ENCODE measurements at regions not wholly inside any gene's neighbourhood (a gene's known extent, or its start where the extent isn't known, plus 50 kb on each side); places are given as distances from the start of the nearest gene placed in this dataset.

- no peak for TF ChIP-seq CTCF (conservative IDR thresholded peaks at IDR 0.05; ENCODE audit: low read depth, low read length)
- no peak for TF ChIP-seq MXI1 (IDR thresholded peaks at IDR 0.05; ENCODE audit: borderline replicate concordance, low read depth, low read length)
- no peak for TF ChIP-seq MAZ (IDR thresholded peaks at IDR 0.05; ENCODE audit: borderline replicate concordance, low read depth, low read length)
- TF ChIP-seq POLR2A (IDR thresholded peaks at IDR 0.05; ENCODE audit: low read depth, low read length), result no peak
- no peak for TF ChIP-seq RFX5 (IDR thresholded peaks at IDR 0.05; ENCODE audit: low read depth, low read length)
- no peak for TF ChIP-seq RAD21 (IDR thresholded peaks at IDR 0.05; ENCODE audit: low read length)
- TF ChIP-seq FOS (IDR thresholded peaks at IDR 0.05; ENCODE audit: low read depth, low read length), result no peak
- no peak for TF ChIP-seq MAFK (IDR thresholded peaks at IDR 0.05; ENCODE audit: low read depth, low read length)
- no peak for TF ChIP-seq BHLHE40 (IDR thresholded peaks at IDR 0.05; ENCODE audit: low read depth, low read length)
- TF ChIP-seq USF2 (IDR thresholded peaks at IDR 0.05; ENCODE audit: low read depth, low read length), result no peak
- no peak for TF ChIP-seq ELK1 (IDR thresholded peaks at IDR 0.05; ENCODE audit: borderline replicate concordance, low read depth, low read length)
- no peak for TF ChIP-seq SMC3 (IDR thresholded peaks at IDR 0.05; ENCODE audit: low read depth, low read length)
- no peak for TF ChIP-seq CEBPB (IDR thresholded peaks at IDR 0.05; ENCODE audit: low read depth, low read length)
Measured at GRCh38 chr12:75685617-75686225, 174.3 kb upstream of the KRR1 start.
